GM23248 (cell line): ENCODE measurements at regions not wholly inside any gene's neighbourhood (a gene's known extent, or its start where the extent isn't known, plus 50 kb on each side); places are given as distances from the start of the nearest gene placed in this dataset.

Experiments
- EZH2 ChIP-seq: fragments of 200-600 bp; sonication (generic); IDR thresholded peaks from 2 replicates; pipeline ENCODE4 v1.6.1; 2018; ENCODE audit warnings: antibody characterized with exemption, mild to moderate bottlenecking; ENCODE audit not compliant: insufficient read depth, poor library complexity, severe bottlenecking
- EZH2phosphoT487 ChIP-seq: fragments of 200-600 bp; sonication (generic); IDR thresholded peaks from 2 replicates; pipeline ENCODE4 v1.6.1; 2018; ENCODE audit warnings: antibody characterized with exemption, moderate library complexity, mild to moderate bottlenecking, low read depth; ENCODE audit not compliant: insufficient read depth

GRCh38 chr22:22057617-22058378, 75.2 kb upstream of the TOP3B start:
- TF ChIP-seq EZH2 (no peak), EZH2phosphoT487 (no peak)
